Retinal pigment epithelial cell (primary cell): ENCODE measurements at regions not wholly inside any gene's neighbourhood (a gene's known extent, or its start where the extent isn't known, plus 50 kb on each side); places are given as distances from the start of the nearest gene placed in this dataset.

Source experiments
- DNase-seq: peaks from one replicate; pipeline ENCODE4 v3.0.0-alpha.2; 2010; ENCODE audit warnings: low read depth
- H3K4me3 ChIP-seq: 2 replicates; pipeline ENCODE4 v1.5.1; 2011; ENCODE audit warnings: mild to moderate bottlenecking, low read length, control low read depth, moderate library complexity
- TF ChIP-seq, protein P1 (sequence below): conservative IDR thresholded peaks from 2 replicates; pipeline ENCODE4 v1.5.1; 2011; ENCODE audit warnings: low read depth, low read length, control low read depth, inconsistent platforms

DNA sequence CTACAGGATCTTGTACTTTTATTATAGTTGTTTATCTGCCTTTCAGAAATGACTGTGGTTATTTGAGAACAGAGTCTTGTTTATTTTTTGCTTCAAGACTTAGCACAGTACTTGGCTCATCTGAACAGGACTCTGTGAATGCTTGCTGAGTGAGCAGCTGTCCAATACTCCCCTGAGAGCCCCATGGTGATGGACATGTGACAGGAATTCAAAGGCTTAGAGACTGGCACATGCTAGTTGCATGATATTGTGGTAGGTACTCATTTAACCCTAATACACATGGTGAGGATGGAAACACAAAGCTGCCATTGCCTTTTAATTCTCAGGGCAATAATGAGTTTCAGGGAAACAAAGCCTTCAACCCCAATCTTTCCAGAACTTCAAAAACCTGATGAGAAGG is 97.3 kb downstream of the GEMIN8 start:
- no peak overlapping the region for H3K4me3 ChIP-seq

DNA sequence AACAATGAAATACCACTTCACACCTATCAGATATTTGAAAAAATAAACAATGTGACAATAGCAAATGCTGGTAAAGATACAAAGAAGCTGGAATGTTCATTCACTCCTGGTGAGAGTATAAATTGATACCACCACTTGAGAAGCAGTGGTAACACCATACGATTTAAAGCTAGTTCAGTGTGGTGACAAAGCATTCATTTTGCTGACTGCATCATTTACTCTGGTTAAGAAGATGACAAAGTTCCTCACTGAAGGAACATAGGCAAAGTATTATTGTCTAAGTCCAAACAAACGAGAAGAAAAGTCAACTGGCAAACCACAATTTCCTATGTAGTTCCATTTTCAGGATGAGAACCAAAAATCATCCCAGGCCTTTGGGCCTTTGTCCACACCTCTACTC is 102.5 kb downstream of the GEMIN8 start:
- DNase-seq: no peak
- H3K4me3 ChIP-seq: no peak overlapping the region
- TF ChIP-seq, protein P1, sequence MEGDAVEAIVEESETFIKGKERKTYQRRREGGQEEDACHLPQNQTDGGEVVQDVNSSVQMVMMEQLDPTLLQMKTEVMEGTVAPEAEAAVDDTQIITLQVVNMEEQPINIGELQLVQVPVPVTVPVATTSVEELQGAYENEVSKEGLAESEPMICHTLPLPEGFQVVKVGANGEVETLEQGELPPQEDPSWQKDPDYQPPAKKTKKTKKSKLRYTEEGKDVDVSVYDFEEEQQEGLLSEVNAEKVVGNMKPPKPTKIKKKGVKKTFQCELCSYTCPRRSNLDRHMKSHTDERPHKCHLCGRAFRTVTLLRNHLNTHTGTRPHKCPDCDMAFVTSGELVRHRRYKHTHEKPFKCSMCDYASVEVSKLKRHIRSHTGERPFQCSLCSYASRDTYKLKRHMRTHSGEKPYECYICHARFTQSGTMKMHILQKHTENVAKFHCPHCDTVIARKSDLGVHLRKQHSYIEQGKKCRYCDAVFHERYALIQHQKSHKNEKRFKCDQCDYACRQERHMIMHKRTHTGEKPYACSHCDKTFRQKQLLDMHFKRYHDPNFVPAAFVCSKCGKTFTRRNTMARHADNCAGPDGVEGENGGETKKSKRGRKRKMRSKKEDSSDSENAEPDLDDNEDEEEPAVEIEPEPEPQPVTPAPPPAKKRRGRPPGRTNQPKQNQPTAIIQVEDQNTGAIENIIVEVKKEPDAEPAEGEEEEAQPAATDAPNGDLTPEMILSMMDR: no peak

More for the DNA sequence above, 97.3 kb downstream of the GEMIN8 start:
- DNase-seq: no peak
- TF ChIP-seq, protein P1: no peak

DNA sequence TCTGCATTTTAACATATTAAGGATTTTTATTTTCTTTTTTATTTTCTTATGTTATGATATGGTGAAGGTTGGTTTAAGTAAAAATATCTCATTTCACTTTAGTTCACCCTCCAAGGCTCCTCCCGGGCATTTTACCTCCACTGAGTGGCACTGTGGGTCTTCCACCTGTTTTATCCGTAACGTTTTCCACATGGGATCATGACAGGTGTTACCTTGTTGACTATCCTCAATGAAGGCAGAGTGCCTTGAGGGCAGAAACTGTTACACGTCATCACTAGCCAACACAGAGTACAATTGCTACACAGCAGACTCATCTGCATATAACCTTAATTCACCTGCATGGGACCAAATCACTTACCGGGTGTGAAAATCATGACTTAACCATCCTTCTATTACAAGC is 105.8 kb downstream of the GEMIN8 start:
- TF ChIP-seq, protein P1: no peak
- H3K4me3 ChIP-seq: no peak overlapping the region
- no peak for DNase-seq

DNA sequence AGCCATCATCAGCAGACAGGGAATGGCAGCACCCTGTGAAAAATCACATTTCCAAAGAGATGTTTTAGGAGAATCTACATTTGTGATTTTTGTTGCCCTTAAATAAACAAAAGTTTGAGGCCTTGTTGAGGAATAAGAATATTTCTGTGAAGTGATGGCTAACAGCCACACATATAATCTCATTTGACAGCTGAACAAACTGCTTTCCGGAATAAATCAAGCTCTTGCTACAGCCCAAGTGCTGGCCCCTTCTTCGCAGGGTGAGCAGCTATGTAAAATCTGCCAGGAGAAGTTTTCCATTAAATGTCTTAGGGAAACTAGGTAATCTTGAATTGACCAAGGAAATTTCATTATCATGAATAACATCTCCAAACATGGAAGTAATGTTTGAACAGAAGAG is 106.4 kb upstream of the GPM6B start:
- TF ChIP-seq, protein P1: no peak
- DNase-seq: no peak
- H3K4me3 ChIP-seq: no peak overlapping the region

DNA sequence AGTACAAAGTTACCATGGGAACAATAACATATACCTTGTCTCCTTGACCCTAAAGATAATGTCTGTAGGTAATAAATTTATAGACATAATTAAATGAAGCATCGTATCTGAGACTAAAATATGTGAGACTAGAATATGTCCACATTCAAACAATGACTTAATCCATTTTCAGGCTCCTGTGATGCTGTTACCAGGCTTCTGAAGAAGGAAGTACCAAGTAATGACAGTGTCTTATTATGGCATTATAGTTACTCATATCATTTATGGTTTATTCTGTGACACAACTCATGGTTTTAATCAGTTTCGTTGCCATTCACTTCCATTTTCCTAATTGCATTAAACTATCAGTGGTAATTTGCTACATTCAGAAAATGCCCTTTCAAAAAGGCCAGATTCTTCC is 100.6 kb upstream of the GPM6B start:
- no peak for DNase-seq
- no peak overlapping the region for H3K4me3 ChIP-seq
- TF ChIP-seq, protein P1: no peak

DNA sequence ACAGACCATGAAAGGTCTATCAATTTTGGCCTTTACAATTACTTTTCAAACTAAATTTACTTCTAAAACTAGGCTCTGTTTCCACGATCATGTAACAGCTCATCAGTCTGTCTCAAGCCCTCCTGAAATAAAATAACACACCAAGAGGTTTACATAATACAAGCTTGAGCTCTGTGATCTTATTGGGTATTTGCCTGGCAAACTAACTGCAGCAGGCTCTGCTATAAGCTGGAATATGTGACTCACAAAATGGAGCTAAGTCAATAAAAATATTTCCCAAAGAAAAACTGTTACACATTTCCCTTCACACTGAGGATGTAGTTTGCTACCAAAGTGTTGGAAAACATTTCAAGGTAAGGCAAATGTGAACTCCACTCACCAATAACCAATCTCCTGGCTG is 94.7 kb upstream of the GPM6B start:
- TF ChIP-seq, protein P1: no peak
- DNase-seq: no peak
- H3K4me3 ChIP-seq: no peak overlapping the region

DNA sequence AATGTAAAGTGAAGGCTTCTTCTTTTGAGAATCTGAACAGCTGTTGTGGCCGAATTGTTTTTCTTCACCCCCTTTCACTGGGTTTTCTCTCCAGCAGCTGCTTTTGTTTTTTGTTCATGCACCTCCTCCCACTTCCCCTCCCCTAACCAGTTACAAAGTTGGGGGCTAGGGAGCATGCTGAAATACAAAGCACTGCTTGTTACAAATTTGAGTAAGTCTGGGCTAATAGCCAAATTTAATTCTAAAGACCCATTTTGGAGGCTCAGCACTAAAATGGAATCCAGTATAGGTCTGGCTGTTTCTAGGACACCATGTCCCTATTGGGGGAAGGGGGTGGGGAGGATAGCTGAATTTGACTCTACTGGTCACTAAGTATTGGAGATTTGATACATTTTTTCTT is 89.2 kb upstream of the GPM6B start:
- TF ChIP-seq, protein P1: no peak
- H3K4me3 ChIP-seq: no peak overlapping the region
- DNase-seq: no peak
